MG63 (cell line): ENCODE measurements at regions not wholly inside any gene's neighbourhood (a gene's known extent, or its start where the extent isn't known, plus 50 kb on each side); places are given as distances from the start of the nearest gene placed in this dataset.

ENCODE experiments used
- DNase-seq: peaks from one replicate; pipeline ENCODE4 v3.0.0-alpha.2; 2020
- H3K27me3 ChIP-seq: fragments of 250-450 bp; sonication (Bioruptor Pico); 2 replicates; pipeline ENCODE4 v1.5.1; 2020; ENCODE audit warnings: mild to moderate bottlenecking, moderate library complexity
- H3K36me3 ChIP-seq: fragments of 250-450 bp; sonication (Bioruptor Pico); 2 replicates; pipeline ENCODE4 v1.5.1; 2020; ENCODE audit warnings: mild to moderate bottlenecking, moderate library complexity
- H3K4me3 ChIP-seq: fragments of 250-450 bp; sonication (Bioruptor Pico); 2 replicates; pipeline ENCODE4 v1.5.1; 2020; ENCODE audit warnings: mild to moderate bottlenecking, moderate library complexity
- H3K9me3 ChIP-seq: fragments of 250-450 bp; sonication (Bioruptor Pico); 2 replicates; pipeline ENCODE4 v1.5.1; 2020; ENCODE audit warnings: mild to moderate bottlenecking, moderate library complexity

GRCh38 chr13:104854007-104854406 lies 1681.5 kb downstream of the EFNB2 start:
- Histone ChIP-seq H3K27me3 (no peaks in the 10 kb centered on the region), H3K4me3 (no peak overlapping the region), H3K36me3 (no peaks in the 10 kb centered on the region), H3K9me3 (no peaks in the 10 kb centered on the region)
- DNase-seq = no peak

GRCh38 chr13:104847922-104848321 lies 1687.5 kb downstream of the EFNB2 start:
- no peak for DNase-seq
- no peak overlapping the region for H3K4me3 ChIP-seq
- no peaks in the 10 kb centered on the region for H3K9me3 ChIP-seq
- no peaks in the 10 kb centered on the region for H3K36me3 ChIP-seq
- no peaks in the 10 kb centered on the region for H3K27me3 ChIP-seq

GRCh38 chr13:104843401-104843800 lies 1692.1 kb downstream of the EFNB2 start:
- Histone ChIP-seq H3K9me3 (no peaks in the 10 kb centered on the region), H3K4me3 (no peak overlapping the region), H3K36me3 (no peaks in the 10 kb centered on the region), H3K27me3 (no peaks in the 10 kb centered on the region)
- DNase-seq = no peak

GRCh38 chr13:104841110-104841509 lies 1694.4 kb downstream of the EFNB2 start:
- Histone ChIP-seq H3K27me3 (no peaks in the 10 kb centered on the region), H3K9me3 (no peaks in the 10 kb centered on the region), H3K4me3 (no peak overlapping the region), H3K36me3 (no peaks in the 10 kb centered on the region)
- no peak for DNase-seq

- no peak overlapping the region for H3K4me3 ChIP-seq
- no peaks in the 10 kb centered on the region for H3K27me3 ChIP-seq
- no peaks in the 10 kb centered on the region for H3K36me3 ChIP-seq
- no peaks in the 10 kb centered on the region for H3K9me3 ChIP-seq
- no peak for DNase-seq
Observed at GRCh38 chr13:104837756-104838155, 1697.7 kb downstream of the EFNB2 start.

GRCh38 chr13:104833221-104833620 lies 1702.2 kb downstream of the EFNB2 start:
- no peak for DNase-seq

GRCh38 chr13:104832231-104832630 lies 1703.2 kb downstream of the EFNB2 start:
- DNase-seq = no peak
- H3K9me3 ChIP-seq = no peaks in the 10 kb centered on the region
- H3K27me3 ChIP-seq = no peaks in the 10 kb centered on the region
- H3K36me3 ChIP-seq = no peaks in the 10 kb centered on the region
- no peak overlapping the region for H3K4me3 ChIP-seq

More at GRCh38 chr13:104833221-104833620, 1702.2 kb downstream of the EFNB2 start:
- Histone ChIP-seq H3K9me3 (no peaks in the 10 kb centered on the region), H3K27me3 (no peaks in the 10 kb centered on the region), H3K4me3 (no peak overlapping the region), H3K36me3 (no peaks in the 10 kb centered on the region)

- DNase-seq = no peak
- Histone ChIP-seq H3K4me3 (no peak overlapping the region), H3K27me3 (no peaks in the 10 kb centered on the region), H3K36me3 (no peaks in the 10 kb centered on the region), H3K9me3 (no peaks in the 10 kb centered on the region)
Observed at GRCh38 chr13:104831831-104832230, 1703.6 kb downstream of the EFNB2 start.

- Histone ChIP-seq H3K36me3 (no peaks in the 10 kb centered on the region), H3K4me3 (no peak overlapping the region), H3K9me3 (no peaks in the 10 kb centered on the region), H3K27me3 (no peaks in the 10 kb centered on the region)
- DNase-seq = no peak
Observed at GRCh38 chr13:104823709-104824108, 1711.8 kb downstream of the EFNB2 start.

- no peaks in the 10 kb centered on the region for H3K9me3 ChIP-seq
Observed at GRCh38 chr13:104823071-104823470, 1712.4 kb downstream of the EFNB2 start.

GRCh38 chr13:104817271-104817670 lies 1718.2 kb downstream of the EFNB2 start:
- Histone ChIP-seq H3K9me3 (no peaks in the 10 kb centered on the region), H3K27me3 (no peaks in the 10 kb centered on the region; the same call in 1 of the 2 replicates), H3K4me3 (no peak overlapping the region), H3K36me3 (no peaks in the 10 kb centered on the region)
- DNase-seq = no peak

More at GRCh38 chr13:104823071-104823470, 1712.4 kb downstream of the EFNB2 start:
- H3K36me3 ChIP-seq = no peaks in the 10 kb centered on the region
- no peak for DNase-seq
- H3K27me3 ChIP-seq = no peaks in the 10 kb centered on the region
- H3K4me3 ChIP-seq = no peak overlapping the region

GRCh38 chr13:104816726-104817125 lies 1718.7 kb downstream of the EFNB2 start:
- Histone ChIP-seq H3K9me3 (no peaks in the 10 kb centered on the region), H3K4me3 (no peak overlapping the region), H3K36me3 (no peaks in the 10 kb centered on the region), H3K27me3 (no peaks in the 10 kb centered on the region; the same call in 1 of the 2 replicates)
- no peak for DNase-seq

- no peaks in the 10 kb centered on the region for H3K36me3 ChIP-seq
- no peak overlapping the region for H3K4me3 ChIP-seq
- DNase-seq = no peak
- no peaks in the 10 kb centered on the region for H3K9me3 ChIP-seq
- H3K27me3 ChIP-seq = no peaks in the 10 kb centered on the region; the same call in 1 of the 2 replicates
Observed at GRCh38 chr13:104810242-104810641, 1725.2 kb downstream of the EFNB2 start.

- no peaks in the 10 kb centered on the region for H3K9me3 ChIP-seq
- no peaks in the 10 kb centered on the region for H3K27me3 ChIP-seq
- no peak for DNase-seq
- H3K36me3 ChIP-seq = no peaks in the 10 kb centered on the region
- no peak overlapping the region for H3K4me3 ChIP-seq
Observed at GRCh38 chr13:104809483-104809882, 1726.0 kb downstream of the EFNB2 start.

- DNase-seq = no peak
Observed at GRCh38 chr13:104805346-104805745, 1730.1 kb downstream of the EFNB2 start.

GRCh38 chr13:104799152-104799551 lies 1732.9 kb upstream of the SLC10A2 start:
- Histone ChIP-seq H3K4me3 (no peak overlapping the region), H3K36me3 (no peaks in the 10 kb centered on the region), H3K9me3 (no peaks in the 10 kb centered on the region), H3K27me3 (no peaks in the 10 kb centered on the region)
- DNase-seq = no peak

More at GRCh38 chr13:104805346-104805745, 1730.1 kb downstream of the EFNB2 start:
- Histone ChIP-seq H3K27me3 (no peaks in the 10 kb centered on the region), H3K36me3 (no peaks in the 10 kb centered on the region), H3K4me3 (no peak overlapping the region), H3K9me3 (no peaks in the 10 kb centered on the region)

GRCh38 chr13:104798486-104798885 lies 1732.3 kb upstream of the SLC10A2 start:
- DNase-seq = no peak
- no peaks in the 10 kb centered on the region for H3K27me3 ChIP-seq
- H3K9me3 ChIP-seq = no peaks in the 10 kb centered on the region

GRCh38 chr13:104796581-104796980 lies 1730.4 kb upstream of the SLC10A2 start:
- H3K9me3 ChIP-seq = no peaks in the 10 kb centered on the region
- H3K27me3 ChIP-seq = no peaks in the 10 kb centered on the region
- H3K36me3 ChIP-seq = no peaks in the 10 kb centered on the region
- no peak for DNase-seq
- no peak overlapping the region for H3K4me3 ChIP-seq

More at GRCh38 chr13:104798486-104798885, 1732.3 kb upstream of the SLC10A2 start:
- H3K36me3 ChIP-seq = no peaks in the 10 kb centered on the region
- no peak overlapping the region for H3K4me3 ChIP-seq

GRCh38 chr13:104785952-104786351 lies 1719.7 kb upstream of the SLC10A2 start:
- DNase-seq = no peak
- no peaks in the 10 kb centered on the region for H3K36me3 ChIP-seq
- H3K4me3 ChIP-seq = no peak overlapping the region
- no peaks in the 10 kb centered on the region for H3K9me3 ChIP-seq
- H3K27me3 ChIP-seq = no peaks in the 10 kb centered on the region
